Mammary epithelial cell (primary cell): ENCODE measurements at regions not wholly inside any gene's neighbourhood (a gene's known extent, or its start where the extent isn't known, plus 50 kb on each side); places are given as distances from the start of the nearest gene placed in this dataset.

Source experiments
- EZH2 ChIP-seq: IDR thresholded peaks from 2 replicates; pipeline ENCODE4 v1.6.1; 2012; ENCODE audit warnings: low read length, inconsistent platforms, borderline replicate concordance
- TF ChIP-seq, protein P1 (sequence below), 2 donors: IDR thresholded peaks in 1 of 2; conservative IDR thresholded peaks in 1 of 2; 2 replicates each; pipeline ENCODE4 v1.5.1; 2011 to 2012; ENCODE audit warnings: inconsistent platforms in 2 of 2, low read length in 2 of 2, mild to moderate bottlenecking in 2 of 2, control low read depth in 1 of 2, low read depth in 1 of 2; ENCODE audit not compliant: insufficient read depth in 1 of 2; ENCODE audit errors: extremely low read depth in 1 of 2

DNA sequence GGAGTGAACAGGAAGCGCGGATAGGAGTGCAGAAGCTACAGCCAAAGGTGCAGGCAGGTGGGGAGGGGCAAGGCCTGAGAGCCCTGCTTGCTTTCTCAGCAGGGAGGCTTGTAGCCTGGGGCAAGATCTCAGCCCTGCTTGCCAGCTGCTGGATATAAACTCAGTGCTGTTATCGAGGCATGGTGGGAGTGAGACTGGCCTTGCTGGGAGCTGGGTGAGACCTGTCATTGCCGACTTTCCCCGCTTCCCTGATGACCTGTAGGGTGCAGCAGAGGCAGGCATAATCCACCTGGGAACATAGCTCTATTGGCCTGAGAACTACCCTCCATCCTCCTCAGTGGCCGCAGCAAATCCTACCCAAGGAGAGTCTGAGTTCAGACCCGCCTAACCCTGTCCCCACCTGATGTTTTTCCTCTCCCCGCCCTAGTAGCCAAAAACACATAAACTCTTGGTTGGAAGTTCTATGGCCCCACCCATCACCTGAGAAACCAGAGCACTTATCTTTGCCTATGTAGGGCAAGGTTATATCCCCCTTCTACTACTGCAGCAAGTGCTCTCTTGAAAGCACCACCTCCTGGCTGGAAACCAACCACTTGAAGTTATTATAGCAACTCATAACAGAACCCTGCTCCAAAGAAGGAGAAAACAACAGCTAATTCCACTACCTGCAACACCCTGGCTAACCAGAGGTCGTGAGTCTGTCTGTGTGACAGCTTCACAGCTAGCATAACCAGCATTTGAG is 80.7 kb downstream of the FHIP1A start:
- TF ChIP-seq, protein P1, sequence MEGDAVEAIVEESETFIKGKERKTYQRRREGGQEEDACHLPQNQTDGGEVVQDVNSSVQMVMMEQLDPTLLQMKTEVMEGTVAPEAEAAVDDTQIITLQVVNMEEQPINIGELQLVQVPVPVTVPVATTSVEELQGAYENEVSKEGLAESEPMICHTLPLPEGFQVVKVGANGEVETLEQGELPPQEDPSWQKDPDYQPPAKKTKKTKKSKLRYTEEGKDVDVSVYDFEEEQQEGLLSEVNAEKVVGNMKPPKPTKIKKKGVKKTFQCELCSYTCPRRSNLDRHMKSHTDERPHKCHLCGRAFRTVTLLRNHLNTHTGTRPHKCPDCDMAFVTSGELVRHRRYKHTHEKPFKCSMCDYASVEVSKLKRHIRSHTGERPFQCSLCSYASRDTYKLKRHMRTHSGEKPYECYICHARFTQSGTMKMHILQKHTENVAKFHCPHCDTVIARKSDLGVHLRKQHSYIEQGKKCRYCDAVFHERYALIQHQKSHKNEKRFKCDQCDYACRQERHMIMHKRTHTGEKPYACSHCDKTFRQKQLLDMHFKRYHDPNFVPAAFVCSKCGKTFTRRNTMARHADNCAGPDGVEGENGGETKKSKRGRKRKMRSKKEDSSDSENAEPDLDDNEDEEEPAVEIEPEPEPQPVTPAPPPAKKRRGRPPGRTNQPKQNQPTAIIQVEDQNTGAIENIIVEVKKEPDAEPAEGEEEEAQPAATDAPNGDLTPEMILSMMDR (conservative IDR thresholded peaks at IDR 0.05 in 1 of 2, IDR thresholded peaks at IDR 0.05 in 1 of 2; ENCODE audit: extremely low read depth in 1 of 2, insufficient read depth in 1 of 2, low read depth in 1 of 2, low read length in 2 of 2): peak in 1 of 2 donors; percentile 13
- TF ChIP-seq EZH2: no peak
